Endothelial cell of umbilical vein (primary cell): ENCODE measurements at regions not wholly inside any gene's neighbourhood (a gene's known extent, or its start where the extent isn't known, plus 50 kb on each side); places are given as distances from the start of the nearest gene placed in this dataset.

Experiments
- CTCF ChIP-seq, 2 donors: IDR thresholded peaks; 1 replicate in 1 of 2; 2 replicates in 1 of 2; pipeline ENCODE4 v1.5.1; 2011; ENCODE audit warnings: low read length in 2 of 2, mild to moderate bottlenecking in 2 of 2, moderate library complexity in 2 of 2, control low read depth in 1 of 2, inconsistent platforms in 1 of 2, low read depth in 1 of 2; ENCODE audit not compliant: insufficient read depth in 1 of 2; ENCODE audit errors: extremely low read depth in 1 of 2
- JUN ChIP-seq: IDR thresholded peaks from 2 replicates; pipeline ENCODE4 v1.6.1; 2011; ENCODE audit warnings: borderline replicate concordance, low read depth; ENCODE audit not compliant: insufficient read length, insufficient read depth
- POLR2A ChIP-seq: IDR thresholded peaks from 2 replicates; pipeline ENCODE4 v1.6.1; 2012; ENCODE audit warnings: low read depth, mild to moderate bottlenecking, control low read depth, low read length

GRCh38 chr18:75854808-75855207, 427.3 kb upstream of the SMIM21 start:
- TF ChIP-seq CTCF (IDR thresholded peaks at IDR 0.05; ENCODE audit: extremely low read depth in 1 of 2, insufficient read depth in 1 of 2, low read depth in 1 of 2, low read length in 2 of 2) (no peak), POLR2A (no peak), JUN (no peak)
